ENCODE measurements at regions not wholly inside any gene's neighbourhood (a gene's known extent, or its start where the extent isn't known, plus 50 kb on each side); places are given as distances from the start of the nearest gene placed in this dataset.

DNA sequence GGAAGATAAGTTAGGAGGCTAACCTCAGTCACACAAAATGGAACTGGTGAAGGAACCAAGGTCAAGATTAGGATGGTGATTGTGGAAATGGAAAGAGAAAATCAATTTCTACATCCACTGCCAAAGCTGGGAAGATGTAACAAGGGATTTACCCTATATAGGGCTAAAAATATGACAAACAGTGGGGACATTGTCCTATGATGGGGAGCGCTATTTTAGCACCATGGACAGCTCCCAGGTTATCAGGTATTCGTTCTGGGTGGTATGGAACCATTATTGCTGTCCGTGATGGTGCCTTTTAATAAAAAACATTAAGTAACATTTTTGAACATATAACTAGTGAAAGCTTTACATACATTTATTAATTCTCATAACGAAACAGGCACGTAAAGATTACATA is 124.0 kb downstream of the NDUFA12 start:
- peaks cover 6 to 25% (median 9%) of the 10 kb centered on the region in 5 experiments for H3K27me3 ChIP-seq (replicated peaks in 2 of 5; ENCODE audit: control insufficient read depth in 4 of 5, insufficient read depth in 5 of 5, low read length in 4 of 5)
- H3K4me1 ChIP-seq (ENCODE audit: control extremely low read depth in 1 of 4, control insufficient read depth in 4 of 4, insufficient read depth in 4 of 4, low read length in 3 of 4): peaks cover 0 to under 1% (median 0%) of the 10 kb centered on the region in 4 experiments
- H3K4me3 ChIP-seq (ENCODE audit: control insufficient read depth in 1 of 7, extremely low read depth in 1 of 7, insufficient read depth in 4 of 7, low read depth in 2 of 7, low read length in 6 of 7): no peak overlapping the region
- no peaks in the 10 kb centered on the region for H3K36me3 ChIP-seq (ENCODE audit: control insufficient read depth in 4 of 4, insufficient read depth in 4 of 4, low read length in 3 of 4)
- no peaks in the 10 kb centered on the region for H3K9me3 ChIP-seq (ENCODE audit: control extremely low read depth in 1 of 5, control insufficient read depth in 4 of 5, insufficient read depth in 2 of 5, low read depth in 1 of 5, low read length in 4 of 5)
- no peak overlapping the region for H3K27ac ChIP-seq (ENCODE audit: insufficient read depth in 1 of 2, low read depth in 1 of 2, low read length in 2 of 2, poor library complexity in 1 of 2, severe bottlenecking in 2 of 2)
- peak; percentile 14 to 52 (median 46) for DNase-seq
- ChIA-PET CTCF (interaction anchor here (1.2 kb wide), 1 partner anchor 100 kb away, joined by 3 read pairs; no protein-coding TSS in a partner anchor), POLR2A (interaction anchor here (0.7 kb wide), 1 partner anchor 12 kb away, joined by 3 read pairs; no protein-coding TSS in a partner anchor)
- WGBS (ENCODE audit: insufficient coverage): 86% methylated on average over 2 of the region's 5 CpGs

DNA sequence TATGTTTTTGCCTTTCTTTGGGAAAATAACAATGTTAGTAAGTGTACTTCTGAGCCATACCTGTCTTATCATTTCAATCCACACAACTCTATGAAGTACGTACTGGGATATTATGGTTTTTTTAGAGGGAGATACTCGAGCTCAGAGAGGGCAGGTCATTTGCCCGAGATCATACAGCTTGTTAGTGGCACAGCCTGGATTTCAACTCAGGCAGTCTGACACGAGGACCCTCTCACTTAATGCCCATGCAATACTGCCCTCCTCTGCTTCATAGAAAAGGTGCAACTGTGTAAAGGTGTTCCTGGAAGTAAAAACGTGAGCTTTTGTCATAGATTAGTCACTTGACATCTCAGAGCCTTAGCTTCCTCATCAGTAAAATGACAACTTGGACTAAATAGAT is 128.0 kb downstream of the NDUFA12 start:
- no peaks in the 10 kb centered on the region for H3K36me3 ChIP-seq (ENCODE audit: control insufficient read depth in 4 of 4, insufficient read depth in 4 of 4, low read length in 3 of 4)
- 32% methylated on average over 4 of the region's 5 CpGs for WGBS (ENCODE audit: insufficient coverage)
- DNase-seq: peak; percentile 48 to 72 (median 70)
- ChIA-PET CTCF (interaction anchor here (0.7 to 1.4 kb wide), 8 partner anchors 9 to 299 kb away, joined by 3 to 5 read pairs (median 3); no protein-coding TSS in a partner anchor), POLR2A (no interaction called here)
- peaks cover 18 to 65% (median 35%) of the 10 kb centered on the region in 5 experiments for H3K27me3 ChIP-seq (replicated peaks in 2 of 5; ENCODE audit: control insufficient read depth in 4 of 5, insufficient read depth in 5 of 5, low read length in 4 of 5)
- H3K4me3 ChIP-seq (ENCODE audit: control insufficient read depth in 1 of 7, extremely low read depth in 1 of 7, insufficient read depth in 4 of 7, low read depth in 2 of 7, low read length in 6 of 7): no peak overlapping the region
- H3K4me1 ChIP-seq (ENCODE audit: control extremely low read depth in 1 of 4, control insufficient read depth in 4 of 4, insufficient read depth in 4 of 4, low read length in 3 of 4): peaks cover 0 to 18% (median 13%) of the 10 kb centered on the region in 4 experiments
- no peaks in the 10 kb centered on the region for H3K9me3 ChIP-seq (ENCODE audit: control extremely low read depth in 1 of 5, control insufficient read depth in 4 of 5, insufficient read depth in 2 of 5, low read depth in 1 of 5, low read length in 4 of 5)
- no peak overlapping the region for H3K27ac ChIP-seq (ENCODE audit: insufficient read depth in 1 of 2, low read depth in 1 of 2, low read length in 2 of 2, poor library complexity in 1 of 2, severe bottlenecking in 2 of 2)

DNA sequence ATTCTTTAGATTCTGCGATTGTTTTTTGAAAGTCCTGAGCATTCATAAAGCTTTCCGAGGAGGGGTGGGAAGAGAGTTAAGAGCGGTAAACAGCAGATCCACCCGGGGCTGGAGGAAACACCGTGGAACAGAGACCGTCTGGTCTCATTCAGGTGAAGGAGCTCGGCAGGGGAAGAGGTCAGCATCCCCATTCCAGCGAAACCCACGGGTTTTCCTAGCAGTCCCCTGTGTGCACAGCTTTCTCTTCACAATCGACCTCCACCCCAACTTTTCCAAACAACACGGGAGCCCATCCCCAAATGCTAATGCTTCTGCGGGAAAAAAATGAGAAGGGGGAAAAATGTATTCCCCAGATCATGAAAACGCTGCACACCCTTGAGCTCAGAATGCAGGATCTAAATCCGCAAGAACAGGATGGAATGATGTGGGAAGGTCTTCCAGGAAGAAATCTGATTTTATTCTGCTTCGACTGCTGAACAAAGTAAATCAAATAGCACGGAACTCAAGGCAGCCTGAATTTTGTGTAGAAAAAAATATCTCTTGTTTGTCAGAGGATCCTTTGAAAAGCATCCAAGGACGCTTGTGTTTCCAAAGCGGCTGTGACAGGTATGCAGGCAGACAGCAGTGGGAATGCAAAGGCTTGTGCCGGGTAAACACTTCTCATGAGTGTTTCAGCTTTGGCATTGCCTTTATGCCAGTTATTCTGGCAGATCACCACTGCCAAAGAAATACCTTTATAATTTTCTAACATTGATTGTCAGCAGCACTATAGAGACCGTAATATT is 128.8 kb downstream of the NDUFA12 start:
- Histone ChIP-seq H3K27ac (ENCODE audit: insufficient read depth in 1 of 2, low read depth in 1 of 2, low read length in 2 of 2, poor library complexity in 1 of 2, severe bottlenecking in 2 of 2) (no peak overlapping the region), H3K27me3 (replicated peaks in 2 of 5; ENCODE audit: control insufficient read depth in 4 of 5, insufficient read depth in 5 of 5, low read length in 4 of 5) (peaks cover 18 to 63% (median 35%) of the 10 kb centered on the region in 5 experiments), H3K36me3 (ENCODE audit: control insufficient read depth in 4 of 4, insufficient read depth in 4 of 4, low read length in 3 of 4) (no peaks in the 10 kb centered on the region), H3K9me3 (ENCODE audit: control extremely low read depth in 1 of 5, control insufficient read depth in 4 of 5, insufficient read depth in 2 of 5, low read depth in 1 of 5, low read length in 4 of 5) (no peaks in the 10 kb centered on the region), H3K4me1 (ENCODE audit: control extremely low read depth in 1 of 4, control insufficient read depth in 4 of 4, insufficient read depth in 4 of 4, low read length in 3 of 4) (peaks cover 0 to 18% (median 13%) of the 10 kb centered on the region in 4 experiments), H3K4me3 (ENCODE audit: control insufficient read depth in 1 of 7, extremely low read depth in 1 of 7, insufficient read depth in 4 of 7, low read depth in 2 of 7, low read length in 6 of 7) (no peak overlapping the region)
- ChIA-PET POLR2A (no interaction called here), CTCF (interaction anchor here (0.8 to 1.4 kb wide), 8 partner anchors 10 to 298 kb away, joined by 3 to 5 read pairs (median 3); no protein-coding TSS in a partner anchor)
- WGBS (ENCODE audit: insufficient coverage): 24% methylated on average over 15 of the region's 20 CpGs
- peak in 1 of 3 donors; percentile 4 for DNase-seq

DNA sequence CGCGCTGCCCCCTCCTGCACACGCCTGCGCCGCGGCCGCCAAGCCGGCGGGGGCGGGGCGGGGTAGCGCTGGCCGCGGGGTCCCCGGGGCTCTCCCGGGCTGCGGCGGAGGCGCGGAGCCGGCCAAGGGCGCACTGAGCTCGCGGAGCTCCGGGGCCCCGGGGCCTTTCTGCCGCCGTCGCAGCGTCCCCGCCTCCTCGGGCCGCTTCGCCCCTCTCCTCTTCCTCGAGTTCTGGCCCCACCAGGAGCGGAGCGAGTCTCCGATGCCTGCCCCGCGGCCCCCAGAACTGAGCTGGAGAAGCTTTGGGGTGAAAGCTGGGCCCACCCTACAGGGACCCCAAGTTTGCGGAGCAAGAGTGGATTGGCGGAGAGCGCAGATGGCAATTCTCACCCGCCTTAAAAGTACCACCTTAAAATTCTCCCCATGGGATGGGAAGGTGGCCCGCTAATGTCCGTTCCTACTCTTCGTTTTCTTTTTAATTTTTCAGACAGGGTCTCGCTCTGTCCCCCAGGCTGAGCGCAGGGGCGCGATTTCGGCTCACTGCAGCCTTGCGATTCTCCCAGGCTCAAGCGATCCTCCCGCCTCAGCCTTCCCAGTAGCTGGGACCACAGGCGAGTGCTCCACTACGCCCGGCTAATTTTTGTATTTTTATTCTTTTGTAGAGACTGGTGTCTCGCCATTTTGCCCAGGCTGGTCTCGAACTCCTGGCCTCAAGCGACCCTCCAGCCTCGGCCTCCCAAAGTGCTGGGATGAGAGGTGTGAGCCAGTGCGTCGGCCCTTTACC is 129.6 kb downstream of the NDUFA12 start:
- WGBS (ENCODE audit: insufficient coverage): 9% methylated on average over 44 of the region's 64 CpGs
- Histone ChIP-seq H3K9me3 (ENCODE audit: control extremely low read depth in 1 of 5, control insufficient read depth in 4 of 5, insufficient read depth in 2 of 5, low read depth in 1 of 5, low read length in 4 of 5) (no peaks in the 10 kb centered on the region), H3K36me3 (ENCODE audit: control insufficient read depth in 4 of 4, insufficient read depth in 4 of 4, low read length in 3 of 4) (no peaks in the 10 kb centered on the region), H3K27me3 (replicated peaks in 2 of 5; ENCODE audit: control insufficient read depth in 4 of 5, insufficient read depth in 5 of 5, low read length in 4 of 5) (peaks cover 18 to 63% (median 35%) of the 10 kb centered on the region in 5 experiments), H3K27ac (ENCODE audit: insufficient read depth in 1 of 2, low read depth in 1 of 2, low read length in 2 of 2, poor library complexity in 1 of 2, severe bottlenecking in 2 of 2) (no peak overlapping the region), H3K4me3 (ENCODE audit: control insufficient read depth in 1 of 7, extremely low read depth in 1 of 7, insufficient read depth in 4 of 7, low read depth in 2 of 7, low read length in 6 of 7) (peak overlapping the region in 5 of 7 experiments; percentile 17 to 64 (median 49)), H3K4me1 (ENCODE audit: control extremely low read depth in 1 of 4, control insufficient read depth in 4 of 4, insufficient read depth in 4 of 4, low read length in 3 of 4) (peaks cover 0 to 18% (median 13%) of the 10 kb centered on the region in 4 experiments)
- ChIA-PET POLR2A (no interaction called here), CTCF (interaction anchor here (1.0 to 1.1 kb wide), 4 partner anchors 9 to 160 kb away, joined by 3 to 4 read pairs (median 3); no protein-coding TSS in a partner anchor)
- peak in 2 of 3 donors; percentile 10 to 26 for DNase-seq

DNA sequence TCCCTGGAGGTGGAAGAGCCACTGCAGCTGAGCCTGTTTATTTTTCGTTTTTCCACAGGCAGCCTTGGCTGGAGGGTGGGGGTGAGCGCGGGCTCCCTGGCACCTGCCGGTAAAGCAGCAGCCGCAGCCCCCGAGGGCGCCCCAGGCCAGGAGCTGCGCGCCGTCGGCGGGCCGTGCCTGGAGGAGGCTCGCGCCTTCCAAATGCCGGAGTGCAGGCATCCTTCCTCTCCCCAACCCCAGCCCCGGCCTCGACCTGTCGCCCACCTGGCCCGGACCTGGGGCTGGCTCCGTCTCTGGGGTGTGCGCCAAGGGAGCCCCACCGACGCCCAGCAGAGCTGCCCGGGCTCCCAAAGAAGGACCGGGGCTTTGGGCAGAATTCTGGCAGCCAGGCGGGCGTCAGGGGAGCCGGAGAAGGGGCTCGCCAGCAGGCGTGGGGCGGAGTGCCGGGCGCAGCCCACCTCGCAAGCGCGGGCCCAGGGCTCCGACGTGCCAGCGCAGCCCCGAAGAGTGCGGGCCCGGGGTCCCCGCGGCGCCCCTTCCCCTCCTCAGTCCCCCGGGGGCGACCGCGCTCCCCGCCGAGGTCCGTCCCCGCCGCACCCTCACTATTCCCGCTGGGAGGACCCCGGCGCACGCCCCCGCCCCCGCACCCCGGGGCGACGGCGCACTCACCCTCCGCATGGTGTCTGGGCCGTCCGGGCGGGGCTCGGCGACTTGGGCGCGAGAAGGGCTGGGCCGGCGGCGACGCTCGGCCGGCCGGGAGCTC is 130.3 kb downstream of the NDUFA12 start:
- Histone ChIP-seq H3K27me3 (replicated peaks in 2 of 5; ENCODE audit: control insufficient read depth in 4 of 5, insufficient read depth in 5 of 5, low read length in 4 of 5) (peaks cover 18 to 63% (median 35%) of the 10 kb centered on the region in 5 experiments), H3K9me3 (ENCODE audit: control extremely low read depth in 1 of 5, control insufficient read depth in 4 of 5, insufficient read depth in 2 of 5, low read depth in 1 of 5, low read length in 4 of 5) (no peaks in the 10 kb centered on the region), H3K4me1 (ENCODE audit: control extremely low read depth in 1 of 4, control insufficient read depth in 4 of 4, insufficient read depth in 4 of 4, low read length in 3 of 4) (peaks cover 0 to 18% (median 13%) of the 10 kb centered on the region in 4 experiments), H3K36me3 (ENCODE audit: control insufficient read depth in 4 of 4, insufficient read depth in 4 of 4, low read length in 3 of 4) (no peaks in the 10 kb centered on the region), H3K4me3 (ENCODE audit: control insufficient read depth in 1 of 7, extremely low read depth in 1 of 7, insufficient read depth in 4 of 7, low read depth in 2 of 7, low read length in 6 of 7) (peak overlapping the region in 5 of 7 experiments; percentile 6 to 64 (median 49)), H3K27ac (ENCODE audit: insufficient read depth in 1 of 2, low read depth in 1 of 2, low read length in 2 of 2, poor library complexity in 1 of 2, severe bottlenecking in 2 of 2) (no peak overlapping the region)
- peak in 1 of 3 donors; percentile 46 for DNase-seq
- ChIA-PET POLR2A (interaction anchor here (0.6 kb wide), 2 partner anchors 15 to 425 kb away, joined by 4 read pairs; no protein-coding TSS in a partner anchor), CTCF (interaction anchor here (1.0 to 1.1 kb wide), 3 partner anchors 98 to 160 kb away, joined by 3 read pairs; no protein-coding TSS in a partner anchor)
- WGBS (ENCODE audit: insufficient coverage): 1% methylated on average over 47 of the region's 80 CpGs

DNA sequence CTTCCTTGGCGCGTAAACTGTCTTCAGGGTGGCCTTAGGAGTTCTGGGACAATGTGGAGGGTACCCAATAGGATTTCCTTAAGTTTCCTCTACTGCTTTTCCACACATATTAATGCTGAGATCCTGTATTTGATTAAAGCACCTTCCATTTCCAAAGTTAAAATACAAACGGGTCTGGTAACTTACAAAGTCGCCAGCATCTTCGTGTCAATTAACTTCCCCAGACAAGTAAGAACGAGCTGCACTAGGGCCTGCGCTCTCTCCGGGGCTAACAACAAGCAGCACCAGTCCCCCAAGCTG is 130.9 kb downstream of the NDUFA12 start:
- 7% methylated on average over 6 of the region's 8 CpGs for WGBS (ENCODE audit: insufficient coverage)

More for the DNA sequence above, 130.9 kb downstream of the NDUFA12 start:
- POLR2A ChIA-PET: interaction anchor here (0.6 kb wide), 2 partner anchors 16 to 424 kb away, joined by 4 read pairs; no protein-coding TSS in a partner anchor
- H3K27ac ChIP-seq (ENCODE audit: insufficient read depth in 1 of 2, low read depth in 1 of 2, low read length in 2 of 2, poor library complexity in 1 of 2, severe bottlenecking in 2 of 2): no peak overlapping the region
- peaks cover 0 to 18% (median 13%) of the 10 kb centered on the region in 4 experiments for H3K4me1 ChIP-seq (ENCODE audit: control extremely low read depth in 1 of 4, control insufficient read depth in 4 of 4, insufficient read depth in 4 of 4, low read length in 3 of 4)
- no peaks in the 10 kb centered on the region for H3K9me3 ChIP-seq (ENCODE audit: control extremely low read depth in 1 of 5, control insufficient read depth in 4 of 5, insufficient read depth in 2 of 5, low read depth in 1 of 5, low read length in 4 of 5)
- peak in 1 of 3 donors; percentile 40 for DNase-seq
- peak overlapping the region in 2 of 7 experiments; percentile 42 to 53 for H3K4me3 ChIP-seq (ENCODE audit: control insufficient read depth in 1 of 7, extremely low read depth in 1 of 7, insufficient read depth in 4 of 7, low read depth in 2 of 7, low read length in 6 of 7)
- peaks cover 18 to 63% (median 35%) of the 10 kb centered on the region in 5 experiments for H3K27me3 ChIP-seq (replicated peaks in 2 of 5; ENCODE audit: control insufficient read depth in 4 of 5, insufficient read depth in 5 of 5, low read length in 4 of 5)
- CTCF ChIA-PET: no interaction called here
- H3K36me3 ChIP-seq (ENCODE audit: control insufficient read depth in 4 of 4, insufficient read depth in 4 of 4, low read length in 3 of 4): no peaks in the 10 kb centered on the region
